Urinary bladder (tissue), 3 donors: ENCODE measurements at regions not wholly inside any gene's neighbourhood (a gene's known extent, or its start where the extent isn't known, plus 50 kb on each side); places are given as distances from the start of the nearest gene placed in this dataset.
A peak's percentile ranks its signal among the peaks of the same experiment; 100 is the strongest.
"Not testable (repeated sequence)": the region's sequence is repeated elsewhere in the genome, so short reads cannot be mapped to it uniquely, and the experiment has no call there.

ENCODE experiments used
- DNase-seq: peaks from one replicate; pipeline ENCODE4 v3.0.0-alpha.2; 2015; ENCODE audit errors: extremely low spot score
- H3K27ac ChIP-seq: one replicate; pipeline ENCODE4 v1.5.1; 2013; ENCODE audit warnings: low read depth, mild to moderate bottlenecking, moderate library complexity
- H3K36me3 ChIP-seq: one replicate; pipeline ENCODE4 v1.6.1; 2013; ENCODE audit warnings: mild to moderate bottlenecking, moderate library complexity; ENCODE audit not compliant: insufficient read depth
- H3K4me1 ChIP-seq: one replicate; pipeline ENCODE4 v1.6.1; 2013; ENCODE audit warnings: mild to moderate bottlenecking, moderate library complexity; ENCODE audit not compliant: insufficient read depth
- H3K4me3 ChIP-seq: one replicate; pipeline ENCODE4 v1.5.1; 2013; ENCODE audit warnings: low read depth, low read length
- WGBS: extraction: QIAGEN DNeasy Blood & Tissue Kit; methylation state at CpG from one replicate; pipeline ENCODE4 v1.1.7; 2013; 5-methylcytosine and 5-hydroxymethylcytosine counted together
- donor health status: healthy with polysubstance abuse.
- donor health status: healthy.

- not testable (repeated sequence) for H3K36me3 ChIP-seq, H3K4me3 ChIP-seq, H3K27ac ChIP-seq, DNase-seq, H3K4me1 ChIP-seq
- WGBS = 94% methylated on average over 25 of the region's 25 CpGs
Observed at GRCh38 chr11:42434911-42435310, 876.9 kb upstream of the API5 start.

- H3K27ac ChIP-seq = no peak overlapping the region
- H3K36me3 ChIP-seq = no peaks in the 10 kb centered on the region
- H3K4me3 ChIP-seq = no peak overlapping the region
- H3K4me1 ChIP-seq = no peaks in the 10 kb centered on the region
- DNase-seq = no peak
- WGBS = 79% methylated on average over 4 of the region's 4 CpGs
Observed at GRCh38 chr11:42444406-42444805, 867.4 kb upstream of the API5 start.

- Histone ChIP-seq H3K36me3 (no peaks in the 10 kb centered on the region), H3K4me1 (no peaks in the 10 kb centered on the region), H3K4me3 (no peak overlapping the region), H3K27ac (no peak overlapping the region)
- WGBS = 71% methylated on average over 8 of the region's 8 CpGs
- DNase-seq = no peak
Observed at GRCh38 chr11:42462558-42463310, 849.1 kb upstream of the API5 start.

GRCh38 chr11:42465623-42466022 is 846.2 kb upstream of the API5 start:
- Histone ChIP-seq H3K4me3 (no peak overlapping the region), H3K4me1 (no peaks in the 10 kb centered on the region), H3K27ac (no peak overlapping the region), H3K36me3 (no peaks in the 10 kb centered on the region)
- no peak for DNase-seq
- 54% methylated on average over 2 of the region's 2 CpGs for WGBS

- H3K4me1 ChIP-seq = no peaks in the 10 kb centered on the region
- no peak overlapping the region for H3K4me3 ChIP-seq
- 55% methylated on average over 4 of the region's 4 CpGs for WGBS
- no peak overlapping the region for H3K27ac ChIP-seq
- no peaks in the 10 kb centered on the region for H3K36me3 ChIP-seq
- DNase-seq = no peak
Observed at GRCh38 chr11:42473106-42473505, 838.7 kb upstream of the API5 start.

- no peaks in the 10 kb centered on the region for H3K4me1 ChIP-seq
- no peak overlapping the region for H3K27ac ChIP-seq
- no peaks in the 10 kb centered on the region for H3K36me3 ChIP-seq
- no peak for DNase-seq
- no peak overlapping the region for H3K4me3 ChIP-seq
Observed at GRCh38 chr11:42482822-42483221, 829.0 kb upstream of the API5 start.

- Histone ChIP-seq H3K4me1 (no peaks in the 10 kb centered on the region), H3K27ac (no peak overlapping the region), H3K4me3 (no peak overlapping the region), H3K36me3 (no peaks in the 10 kb centered on the region)
- 81% methylated on average over 3 of the region's 3 CpGs for WGBS
- no peak for DNase-seq
Observed at GRCh38 chr11:42490506-42490905, 821.3 kb upstream of the API5 start.

GRCh38 chr11:42494459-42494858 is 817.3 kb upstream of the API5 start:
- no peaks in the 10 kb centered on the region for H3K4me1 ChIP-seq
- no peak for DNase-seq
- WGBS = 92% methylated on average over 9 of the region's 9 CpGs
- H3K4me3 ChIP-seq = no peak overlapping the region
- no peaks in the 10 kb centered on the region for H3K36me3 ChIP-seq
- no peak overlapping the region for H3K27ac ChIP-seq

- WGBS = 42% methylated on average over 3 of the region's 3 CpGs
- no peak for DNase-seq
- H3K36me3 ChIP-seq = no peaks in the 10 kb centered on the region
- no peak overlapping the region for H3K27ac ChIP-seq
- H3K4me3 ChIP-seq = no peak overlapping the region
- H3K4me1 ChIP-seq = no peaks in the 10 kb centered on the region
Observed at GRCh38 chr11:42498971-42499370, 812.8 kb upstream of the API5 start.

GRCh38 chr11:42502151-42502550 is 809.6 kb upstream of the API5 start:
- no peak overlapping the region for H3K27ac ChIP-seq
- no peaks in the 10 kb centered on the region for H3K4me1 ChIP-seq
- 50% methylated on average over 1 of the region's 1 CpG for WGBS
- no peaks in the 10 kb centered on the region for H3K36me3 ChIP-seq
- no peak for DNase-seq
- no peak overlapping the region for H3K4me3 ChIP-seq

- no peaks in the 10 kb centered on the region for H3K4me1 ChIP-seq
- DNase-seq = no peak
- WGBS = 66% methylated on average over 4 of the region's 4 CpGs
- no peak overlapping the region for H3K4me3 ChIP-seq
- no peak overlapping the region for H3K27ac ChIP-seq
- H3K36me3 ChIP-seq = no peaks in the 10 kb centered on the region
Observed at GRCh38 chr11:42521994-42522393, 789.8 kb upstream of the API5 start.

GRCh38 chr11:42524534-42525227 is 787.1 kb upstream of the API5 start:
- Histone ChIP-seq H3K36me3 (no peaks in the 10 kb centered on the region), H3K4me1 (no peaks in the 10 kb centered on the region), H3K27ac (no peak overlapping the region), H3K4me3 (no peak overlapping the region)
- WGBS = 11% methylated on average over 7 of the region's 7 CpGs
- DNase-seq = peak; percentile 33

- 74% methylated on average over 4 of the region's 4 CpGs for WGBS
- DNase-seq = no peak
Observed at GRCh38 chr11:42526426-42526825, 785.4 kb upstream of the API5 start.

GRCh38 chr11:42528471-42528870 is 783.3 kb upstream of the API5 start:
- H3K36me3 ChIP-seq = no peaks in the 10 kb centered on the region
- H3K4me3 ChIP-seq = no peak overlapping the region
- 84% methylated on average over 2 of the region's 2 CpGs for WGBS
- no peak for DNase-seq
- H3K27ac ChIP-seq = no peak overlapping the region
- no peaks in the 10 kb centered on the region for H3K4me1 ChIP-seq

More at GRCh38 chr11:42526426-42526825, 785.4 kb upstream of the API5 start:
- H3K4me3 ChIP-seq = no peak overlapping the region
- H3K36me3 ChIP-seq = no peaks in the 10 kb centered on the region
- no peaks in the 10 kb centered on the region for H3K4me1 ChIP-seq
- H3K27ac ChIP-seq = no peak overlapping the region
